OCI-LY7 (cell line): ENCODE measurements at regions not wholly inside any gene's neighbourhood (a gene's known extent, or its start where the extent isn't known, plus 50 kb on each side); places are given as distances from the start of the nearest gene placed in this dataset.

Experiments used
- BruUV-seq: library from RNA; stranded (reverse); fragments of 400-500 nt; replicated peaks from 2 replicates; lab custom pipeline; 2021; lab: Mats Ljungman, UMichigan
- CTCF ChIA-PET: fragments of 300-600 bp; sonication (Branson Sonifier 250); formaldehyde crosslinking; loops from one replicate; lab custom pipeline; 2022; ENCODE audit warnings: antibody characterized with exemption; ENCODE audit not compliant: unreplicated experiment; lab: Charles Lee
- POLR2A ChIA-PET: fragments of 300-600 bp; sonication (Branson Sonifier 250); formaldehyde crosslinking; loops from one replicate; lab custom pipeline; 2022; ENCODE audit warnings: antibody characterized with exemption; lab: Charles Lee
- DNase-seq: peaks from one replicate; pipeline ENCODE4 v3.0.0-alpha.2; 2015; ENCODE audit warnings: low spot score
- H2AFZ ChIP-seq: fragments of 200-600 bp; sonication (generic), shearing (Covaris generic); 2 replicates; pipeline ENCODE4 v1.6.1; 2014; ENCODE audit warnings: mild to moderate bottlenecking, antibody characterized with exemption, low read length, moderate library complexity
- H3K27ac ChIP-seq: fragments of 200-600 bp; sonication (generic); 2 replicates; pipeline ENCODE4 v1.5.1; 2014; ENCODE audit warnings: mixed run types, low read depth, mild to moderate bottlenecking, moderate library complexity, low read length, inconsistent platforms; ENCODE audit not compliant: poor library complexity, severe bottlenecking
- H3K36me3 ChIP-seq: fragments of 200-600 bp; sonication (generic); 2 replicates; pipeline ENCODE4 v1.6.1; 2014; ENCODE audit warnings: mild to moderate bottlenecking, antibody characterized with exemption, low read length, moderate library complexity, mixed read lengths; ENCODE audit not compliant: insufficient read depth
- H3K4me1 ChIP-seq: fragments of 200-600 bp; sonication (generic); 2 replicates; pipeline ENCODE4 v1.5.1; 2014; ENCODE audit warnings: mild to moderate bottlenecking, low read length; ENCODE audit not compliant: insufficient read depth, poor library complexity, severe bottlenecking
- H3K4me2 ChIP-seq: fragments of 200-600 bp; sonication (generic); 2 replicates; pipeline ENCODE4 v1.6.1; 2014; ENCODE audit warnings: mild to moderate bottlenecking, low read length
- H3K4me3 ChIP-seq: fragments of 200-600 bp; sonication (generic); 2 replicates; pipeline ENCODE4 v1.5.1; 2014; ENCODE audit warnings: mild to moderate bottlenecking, low read depth, low read length; ENCODE audit not compliant: poor library complexity, severe bottlenecking
- H3K79me2 ChIP-seq: fragments of 200-600 bp; sonication (generic); 2 replicates; pipeline ENCODE4 v1.6.1; 2016; ENCODE audit warnings: low read depth, mild to moderate bottlenecking, low read length, moderate library complexity, mixed read lengths; ENCODE audit not compliant: insufficient read depth
- H3K9me2 ChIP-seq: fragments of 200-600 bp; sonication (generic); 2 replicates; pipeline ENCODE4 v1.6.1; 2016; ENCODE audit warnings: mild to moderate bottlenecking, low read length, mixed read lengths; ENCODE audit not compliant: insufficient read depth
- H3K9me3 ChIP-seq: fragments of 200-600 bp; sonication (generic); 2 replicates; pipeline ENCODE4 v1.6.1; 2014; ENCODE audit warnings: mild to moderate bottlenecking, mixed run types, low read length, mixed read lengths
- H4K20me1 ChIP-seq: fragments of 200-600 bp; sonication (generic); 2 replicates; pipeline ENCODE4 v1.6.1; 2014; ENCODE audit warnings: mild to moderate bottlenecking, antibody characterized with exemption, low read length, moderate library complexity, mixed read lengths; ENCODE audit not compliant: insufficient read depth
- CTCF ChIP-seq: fragments of 200-600 bp; sonication (generic); conservative IDR thresholded peaks from 2 replicates; pipeline ENCODE4 v1.5.1; 2014; ENCODE audit warnings: mild to moderate bottlenecking, antibody characterized with exemption, low read length, moderate library complexity, mixed read lengths
- EZH2phosphoT487 ChIP-seq: fragments of 200-600 bp; sonication (generic); IDR thresholded peaks from 2 replicates; pipeline ENCODE4 v1.6.1; 2018; ENCODE audit warnings: low read depth, borderline replicate concordance, mild to moderate bottlenecking, mixed run types, antibody characterized with exemption, low read length, moderate library complexity, mixed read lengths
- intact Hi-C: fragments of 100-400 bp; cut with micrococcal nuclease; formaldehyde crosslinking; loops from one replicate; pipeline ENCODE4 v1.10.0; 2022; ENCODE audit not compliant: unreplicated experiment

- Histone ChIP-seq H3K4me1 (no peaks in the 10 kb centered on the region), H3K4me3 (no peak overlapping the region), H3K27ac (no peak overlapping the region), H4K20me1 (no peaks in the 10 kb centered on the region), H2AFZ (no peak overlapping the region), H3K79me2 (no peaks in the 10 kb centered on the region), H3K9me2 (no peaks in the 10 kb centered on the region), H3K9me3 (no peaks in the 10 kb centered on the region), H3K36me3 (no peaks in the 10 kb centered on the region), H3K4me2 (no peak overlapping the region)
- no peak for TF ChIP-seq EZH2phosphoT487
- no peak for TF ChIP-seq CTCF
- ChIA-PET POLR2A (no interaction called here), CTCF (no interaction called here)
- no TSS peak for BruUV-seq
- DNase-seq, result no peak
- intact Hi-C loops, result no loop called here
These were observed 183.9 kb downstream of the OR13H1 start for GRCh38 chrX:131727778-131728177.

- Histone ChIP-seq H3K4me2 (no peak overlapping the region), H3K4me3 (no peak overlapping the region), H4K20me1 (no peaks in the 10 kb centered on the region), H3K9me3 (no peaks in the 10 kb centered on the region), H3K4me1 (no peaks in the 10 kb centered on the region), H3K79me2 (no peaks in the 10 kb centered on the region), H2AFZ (no peak overlapping the region), H3K9me2 (no peaks in the 10 kb centered on the region), H3K36me3 (no peaks in the 10 kb centered on the region), H3K27ac (no peak overlapping the region)
- POLR2A ChIA-PET, result no interaction called here
- DNase-seq, result no peak
- CTCF ChIA-PET, result no interaction called here
- no TSS peak for BruUV-seq
- intact Hi-C loops, result no loop called here
- TF ChIP-seq EZH2phosphoT487 (no peak), CTCF (no peak)
These were observed 184.6 kb downstream of the OR13H1 start for GRCh38 chrX:131728295-131729145.

- Histone ChIP-seq H3K9me3 (no peaks in the 10 kb centered on the region), H3K4me1 (no peaks in the 10 kb centered on the region), H3K4me2 (no peak overlapping the region), H2AFZ (no peak overlapping the region), H3K4me3 (no peak overlapping the region), H4K20me1 (no peaks in the 10 kb centered on the region), H3K9me2 (no peaks in the 10 kb centered on the region), H3K36me3 (no peaks in the 10 kb centered on the region), H3K79me2 (no peaks in the 10 kb centered on the region), H3K27ac (no peak overlapping the region)
- no peak for DNase-seq
- no TSS peak for BruUV-seq
- TF ChIP-seq CTCF, result no peak
- no peak for TF ChIP-seq EZH2phosphoT487
- POLR2A ChIA-PET, result no interaction called here
- CTCF ChIA-PET, result no interaction called here
- intact Hi-C loops, result no loop called here
These were observed 185.4 kb downstream of the OR13H1 start for GRCh38 chrX:131729295-131729694.
